HG03432 (cell line): ENCODE measurements at regions not wholly inside any gene's neighbourhood (a gene's known extent, or its start where the extent isn't known, plus 50 kb on each side); places are given as distances from the start of the nearest gene placed in this dataset.
A peak's percentile ranks its signal among the peaks of the same experiment; 100 is the strongest.
"Not testable (repeated sequence)": the region's sequence is repeated elsewhere in the genome, so short reads cannot be mapped to it uniquely, and the experiment has no call there.

Experiments
- ATAC-seq: cut with Tn5 transposase; IDR thresholded peaks from one replicate; pipeline ENCODE4 v1.9.1; 2021; ENCODE audit warnings: mild to moderate bottlenecking, moderate library complexity; ENCODE audit not compliant: unreplicated experiment

- no peak for ATAC-seq
Observed at GRCh38 chr12:105454688-105455087, 124.2 kb downstream of the C12orf75 start.

GRCh38 chr12:105455261-105455660, 124.8 kb downstream of the C12orf75 start:
- no peak for ATAC-seq

DNA sequence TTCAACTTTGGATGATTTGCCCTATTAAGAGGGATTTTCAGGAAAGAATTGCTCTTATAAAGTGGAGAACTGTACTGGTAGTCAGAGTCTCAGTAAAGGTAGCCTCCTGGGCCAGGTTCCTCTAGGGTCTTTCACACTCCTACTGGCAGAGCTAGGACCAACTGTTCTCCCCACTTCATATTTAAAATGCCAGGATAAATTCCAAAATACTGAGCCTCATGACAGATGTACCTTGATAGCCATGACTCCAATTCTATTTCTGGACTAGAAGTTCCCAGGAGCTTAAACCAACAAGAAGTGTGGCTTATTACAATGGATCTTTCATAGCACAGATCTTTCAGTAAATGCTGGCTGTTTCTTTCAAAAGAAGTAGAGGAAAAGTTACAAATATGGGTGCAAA, 126.5 kb downstream of the C12orf75 start:
- ATAC-seq: no peak

GRCh38 chr12:105459760-105460330, 129.4 kb downstream of the C12orf75 start:
- ATAC-seq: no peak

DNA sequence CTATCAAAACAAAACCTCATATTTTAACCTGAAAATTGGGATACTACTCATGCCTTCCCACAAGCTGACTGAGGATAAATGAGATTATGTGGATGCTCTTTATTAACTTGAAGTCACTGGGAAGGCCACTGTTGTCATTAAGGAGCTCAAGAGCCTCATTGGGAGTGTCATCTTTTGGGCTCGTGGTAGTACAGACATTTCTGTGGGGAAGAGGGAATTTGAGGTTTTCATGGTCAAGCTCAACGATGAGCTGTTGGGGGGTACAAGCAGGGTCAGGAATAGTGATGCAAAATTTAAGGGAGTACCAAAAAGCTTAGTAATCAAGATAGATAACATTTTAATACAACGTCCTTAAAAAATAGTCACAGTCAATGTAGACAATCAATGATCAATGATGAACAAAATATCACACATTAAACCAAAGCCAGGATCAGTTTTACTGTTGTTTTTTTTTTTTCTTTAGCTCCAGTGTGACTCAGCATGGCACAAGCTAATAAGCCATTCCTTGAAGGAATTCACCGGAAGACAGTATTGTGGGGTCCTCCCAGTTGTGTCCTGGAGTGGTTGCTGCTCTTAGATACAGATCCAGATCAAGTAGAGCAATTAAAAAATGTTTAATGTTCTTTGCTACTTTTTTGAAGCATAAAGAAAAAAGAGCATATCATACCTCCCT, 130.9 kb downstream of the C12orf75 start:
- no peak for ATAC-seq

- no peak for ATAC-seq
Observed at GRCh38 chr12:105461944-105462762, 131.7 kb downstream of the C12orf75 start.

GRCh38 chr12:105462831-105463230, 132.3 kb downstream of the C12orf75 start:
- no peak for ATAC-seq

DNA sequence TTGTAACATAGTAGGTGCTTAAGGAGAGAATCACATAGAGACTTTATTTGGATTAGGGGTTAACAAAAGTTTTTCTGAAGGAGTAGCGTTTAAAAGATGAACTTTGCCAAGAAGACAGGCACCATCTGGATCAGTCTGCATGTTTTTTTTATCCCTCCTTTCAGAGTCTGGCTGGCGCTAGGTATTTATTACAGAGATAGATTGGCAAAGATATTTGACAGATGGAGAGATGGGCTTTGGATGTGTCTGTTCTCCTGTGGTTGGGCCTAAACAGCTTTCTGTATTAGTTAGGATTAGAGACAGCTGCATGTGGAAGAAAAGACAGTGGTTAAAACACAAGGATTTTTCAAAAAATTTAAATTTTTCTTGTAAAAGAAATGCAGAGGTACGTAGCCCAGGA, 133.9 kb downstream of the C12orf75 start:
- ATAC-seq: no peak

GRCh38 chr12:105466231-105466900, 135.9 kb downstream of the C12orf75 start:
- ATAC-seq: no peak

GRCh38 chr12:105466901-105467598, 136.6 kb downstream of the C12orf75 start:
- no peak for ATAC-seq

GRCh38 chr12:105467710-105468366, 137.3 kb downstream of the C12orf75 start:
- no peak for ATAC-seq

GRCh38 chr12:105468464-105468863, 138.0 kb downstream of the C12orf75 start:
- ATAC-seq: no peak

DNA sequence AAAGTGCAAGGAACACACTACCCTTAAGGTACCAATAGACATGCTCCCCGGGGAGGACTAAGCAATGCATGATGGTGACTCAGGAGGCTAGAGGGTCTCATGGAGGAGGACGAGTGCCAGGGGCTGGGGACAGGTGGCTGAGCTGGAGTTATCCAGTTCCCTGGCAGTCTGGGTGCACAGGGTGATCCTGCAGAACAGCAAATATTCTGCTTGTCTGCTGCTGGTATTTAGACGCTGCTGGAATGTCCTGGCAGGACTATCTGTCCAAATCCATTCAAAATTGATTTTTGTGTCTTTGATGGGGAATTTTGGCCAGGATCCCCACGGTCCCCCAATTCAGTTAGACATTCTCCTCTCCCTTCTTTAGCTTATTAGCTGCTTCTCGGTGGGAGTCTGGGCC, 138.7 kb downstream of the C12orf75 start:
- ATAC-seq: no peak

DNA sequence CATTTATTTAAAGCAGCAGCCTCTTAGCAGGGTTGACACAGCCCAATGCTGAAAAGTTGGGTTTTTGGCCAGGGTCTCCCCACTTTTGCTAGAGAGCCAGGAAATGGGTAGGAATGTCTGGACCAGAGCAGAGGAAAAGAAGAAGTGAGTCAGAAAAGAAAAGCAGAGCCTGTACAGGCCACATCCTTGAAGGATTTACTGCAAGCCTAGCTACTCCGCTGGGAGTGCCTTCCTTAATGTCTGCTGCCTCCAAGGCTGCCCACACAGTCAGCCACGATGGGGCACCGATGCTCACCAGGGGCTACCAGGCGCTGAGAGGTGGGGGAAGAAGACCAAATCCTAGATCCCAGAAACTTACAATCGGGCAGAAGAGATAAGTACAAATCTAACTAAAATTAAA, 139.2 kb downstream of the C12orf75 start:
- ATAC-seq: no peak

- no peak for ATAC-seq
Observed at GRCh38 chr12:105470102-105470501, 139.6 kb downstream of the C12orf75 start.

- ATAC-seq: no peak
Observed at GRCh38 chr12:105470601-105471000, 140.1 kb downstream of the C12orf75 start.

- ATAC-seq: no peak
Observed at GRCh38 chr12:105474672-105475071, 144.2 kb downstream of the C12orf75 start.

GRCh38 chr12:105476616-105477015, 146.1 kb downstream of the C12orf75 start:
- peak; percentile 92 for ATAC-seq

- no peak for ATAC-seq
Observed at GRCh38 chr12:105477873-105478272, 147.4 kb downstream of the C12orf75 start.

DNA sequence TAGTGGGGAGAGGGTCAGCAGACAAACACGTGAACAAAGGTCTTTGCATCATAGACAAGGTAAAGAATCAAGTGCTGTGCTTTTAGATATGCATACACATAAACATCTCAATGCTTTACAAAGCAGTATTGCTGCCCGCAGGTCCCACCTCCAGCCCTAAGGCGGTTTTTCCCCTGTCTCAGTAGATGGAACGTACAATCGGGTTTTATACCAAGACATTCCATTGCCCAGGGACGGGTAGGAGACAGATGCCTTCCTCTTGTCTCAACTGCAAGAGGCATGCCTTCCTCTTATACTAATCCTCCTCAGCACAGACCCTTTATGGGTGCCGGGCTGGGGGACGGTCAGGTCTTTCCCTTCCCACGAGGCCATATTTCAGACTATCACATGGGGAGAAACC, 148.3 kb downstream of the C12orf75 start:
- ATAC-seq: not testable (repeated sequence)
